HepG2 (cell line): ENCODE measurements at regions not wholly inside any gene's neighbourhood (a gene's known extent, or its start where the extent isn't known, plus 50 kb on each side); places are given as distances from the start of the nearest gene placed in this dataset.

Experiments
- CTCF ChIP-seq: sonication (generic); formaldehyde crosslinking; IDR thresholded peaks from 2 replicates; pipeline ENCODE4 v1.5.0; 2020; ENCODE audit warnings: mild to moderate bottlenecking, missing genetic modification reagents, moderate library complexity
- EP300 ChIP-seq, 3 experiments: sonication (generic) in 1 of 3; formaldehyde crosslinking in 1 of 3; IDR thresholded peaks; 2 replicates each; pipeline versions ENCODE4 v1.5.1 to v1.6.1; 2011 to 2020; ENCODE audit warnings: low read depth in 2 of 3, low read length in 2 of 3, borderline replicate concordance in 1 of 3, improper control_type of control experiment in 1 of 3, mild to moderate bottlenecking in 1 of 3, missing genetic modification reagents in 1 of 3, moderate library complexity in 1 of 3
- JUN ChIP-seq: sonication (generic); formaldehyde crosslinking; IDR thresholded peaks from 2 replicates; pipeline ENCODE4 v1.4.0; 2020; ENCODE audit warnings: mild to moderate bottlenecking, missing genetic modification reagents
- MTA3 ChIP-seq: sonication (generic); formaldehyde crosslinking; IDR thresholded peaks from 2 replicates; pipeline ENCODE4 v1.4.0; 2020; ENCODE audit warnings: missing genetic modification reagents
- SOX6 ChIP-seq, 2 experiments: fragments of 450-650 bp in 1 of 2; sonication (generic) in 1 of 2; formaldehyde crosslinking in 1 of 2; IDR thresholded peaks; 2 replicates each; pipeline versions ENCODE4 v1.4.0 to v1.6.1; 2017 to 2020; ENCODE audit warnings: antibody characterized with exemption in 1 of 2, mild to moderate bottlenecking in 1 of 2, missing genetic modification reagents in 1 of 2
- SP4 ChIP-seq: sonication (generic); formaldehyde crosslinking; IDR thresholded peaks from 2 replicates; pipeline ENCODE4 v1.8.1; 2023; ENCODE audit warnings: mild to moderate bottlenecking, missing genetic modification reagents
- TAF1 ChIP-seq: sonication (generic); formaldehyde crosslinking; IDR thresholded peaks from 2 replicates; pipeline ENCODE4 v1.4.0; 2020; ENCODE audit warnings: missing genetic modification reagents
- TCF12 ChIP-seq, 2 experiments: fragments of 450-650 bp in 1 of 2; sonication (generic) in 1 of 2; formaldehyde crosslinking in 1 of 2; IDR thresholded peaks; 2 replicates each; pipeline versions ENCODE4 v1.6.1 to v1.8.0; 2017 to 2022; ENCODE audit warnings: antibody characterized with exemption in 1 of 2, mild to moderate bottlenecking in 1 of 2, missing genetic modification reagents in 1 of 2, moderate library complexity in 1 of 2
- YY1 ChIP-seq: IDR thresholded peaks from 2 replicates; pipeline ENCODE4 v1.6.1; 2011; ENCODE audit warnings: low read length, low read depth, moderate library complexity, mild to moderate bottlenecking; ENCODE audit not compliant: insufficient read depth, insufficient replicate concordance
- ZFX ChIP-seq: sonication (generic); formaldehyde crosslinking; IDR thresholded peaks from 2 replicates; pipeline ENCODE4 v1.4.0; 2020; ENCODE audit warnings: mild to moderate bottlenecking, low read depth, missing genetic modification reagents, moderate library complexity
- ZNF609 ChIP-seq: sonication (generic); formaldehyde crosslinking; IDR thresholded peaks from 2 replicates; pipeline ENCODE4 v1.4.0; 2020; ENCODE audit warnings: mild to moderate bottlenecking, missing genetic modification reagents, borderline replicate concordance

GRCh38 chr6:71368284-71368683 is 79.7 kb downstream of the OGFRL1 start:
- TF ChIP-seq MTA3 (CRISPR knock-in tag) (no peak), YY1 (no peak), TAF1 (CRISPR knock-in tag) (no peak), CTCF (CRISPR knock-in tag) (no peak), SOX6 (IDR thresholded peaks at IDR 0.05) (no peak), SOX6 (CRISPR knock-in tag; IDR thresholded peaks at IDR 0.05) (no peak), ZNF609 (CRISPR knock-in tag) (no peak), SP4 (CRISPR knock-in tag) (no peak), ZFX (CRISPR knock-in tag) (no peak), EP300 (IDR thresholded peaks at IDR 0.05; ENCODE audit: low read depth in 2 of 2, low read length in 2 of 2) (no peak), EP300 (CRISPR knock-in tag; IDR thresholded peaks at IDR 0.05; ENCODE audit: borderline replicate concordance) (no peak), JUN (no peak), TCF12 (IDR thresholded peaks at IDR 0.05) (no peak), TCF12 (CRISPR knock-in tag; IDR thresholded peaks at IDR 0.05) (no peak)
